ENCODE measurements at regions not wholly inside any gene's neighbourhood (a gene's known extent, or its start where the extent isn't known, plus 50 kb on each side); places are given as distances from the start of the nearest gene placed in this dataset.

- no peaks in the 10 kb centered on the region for H3K36me3 ChIP-seq
- H3K4me1 ChIP-seq = no peaks in the 10 kb centered on the region
- H3K27me3 ChIP-seq (ENCODE audit: low read depth) = no peaks in the 10 kb centered on the region
- TF ChIP-seq CTCF (IDR thresholded peaks at IDR 0.05; ENCODE audit: borderline replicate concordance) = no peak
- no peak for DNase-seq
- H3K9me3 ChIP-seq (replicated peaks) = peaks cover 7% of the 10 kb centered on the region
- intact Hi-C loops (cut with micrococcal nuclease) = no loop called here
- H3K4me3 ChIP-seq = no peak overlapping the region
- H3K27ac ChIP-seq (replicated peaks) = no peak overlapping the region
These were observed 175.4 kb downstream of the ISL1 start for GRCh38 chr5:51558682-51559081.

GRCh38 chr5:51559339-51559738, 176.1 kb downstream of the ISL1 start:
- Histone ChIP-seq H3K27ac (replicated peaks) (no peak overlapping the region), H3K27me3 (ENCODE audit: low read depth) (no peaks in the 10 kb centered on the region), H3K4me1 (no peaks in the 10 kb centered on the region), H3K9me3 (replicated peaks) (peaks cover under 1% of the 10 kb centered on the region), H3K4me3 (no peak overlapping the region), H3K36me3 (no peaks in the 10 kb centered on the region)
- no peak for DNase-seq
- intact Hi-C loops (cut with micrococcal nuclease) = no loop called here
- TF ChIP-seq CTCF (IDR thresholded peaks at IDR 0.05; ENCODE audit: borderline replicate concordance) = no peak

- H3K4me1 ChIP-seq = no peaks in the 10 kb centered on the region
- no peak overlapping the region for H3K4me3 ChIP-seq
- H3K36me3 ChIP-seq = no peaks in the 10 kb centered on the region
- no peaks in the 10 kb centered on the region for H3K27me3 ChIP-seq (ENCODE audit: low read depth)
- no peak for DNase-seq
- H3K9me3 ChIP-seq (replicated peaks) = no peaks in the 10 kb centered on the region
- TF ChIP-seq CTCF (IDR thresholded peaks at IDR 0.05; ENCODE audit: borderline replicate concordance) = no peak
- no peak overlapping the region for H3K27ac ChIP-seq (replicated peaks)
- intact Hi-C loops (cut with micrococcal nuclease) = no loop called here
These were observed 176.8 kb downstream of the ISL1 start for GRCh38 chr5:51559921-51560658.

GRCh38 chr5:51566953-51567352, 183.7 kb downstream of the ISL1 start:
- Histone ChIP-seq H3K9me3 (replicated peaks) (no peaks in the 10 kb centered on the region), H3K4me3 (no peak overlapping the region), H3K27me3 (ENCODE audit: low read depth) (no peaks in the 10 kb centered on the region), H3K36me3 (no peaks in the 10 kb centered on the region), H3K4me1 (no peaks in the 10 kb centered on the region), H3K27ac (replicated peaks) (no peak overlapping the region)
- DNase-seq = no peak
- intact Hi-C loops (cut with micrococcal nuclease) = no loop called here
- TF ChIP-seq CTCF (IDR thresholded peaks at IDR 0.05; ENCODE audit: borderline replicate concordance) = no peak

GRCh38 chr5:51567636-51568035, 184.4 kb downstream of the ISL1 start:
- intact Hi-C loops (cut with micrococcal nuclease) = no loop called here
- H3K36me3 ChIP-seq = no peaks in the 10 kb centered on the region
- no peak for DNase-seq
- H3K4me3 ChIP-seq = no peak overlapping the region
- no peak overlapping the region for H3K27ac ChIP-seq (replicated peaks)
- H3K27me3 ChIP-seq (ENCODE audit: low read depth) = no peaks in the 10 kb centered on the region
- H3K9me3 ChIP-seq (replicated peaks) = no peaks in the 10 kb centered on the region
- no peak for TF ChIP-seq CTCF (IDR thresholded peaks at IDR 0.05; ENCODE audit: borderline replicate concordance)
- H3K4me1 ChIP-seq = no peaks in the 10 kb centered on the region
